ENCODE measurements at regions not wholly inside any gene's neighbourhood (a gene's known extent, or its start where the extent isn't known, plus 50 kb on each side); places are given as distances from the start of the nearest gene placed in this dataset.

GRCh38 chr3:55413236-55413635 lies 73.9 kb downstream of the WNT5A start:
- DNase-seq, result no peak

GRCh38 chr3:55412545-55412944 lies 74.6 kb downstream of the WNT5A start:
- no peak for DNase-seq

- no peak for DNase-seq
These were observed 77.3 kb downstream of the WNT5A start for GRCh38 chr3:55409806-55410205.

DNA sequence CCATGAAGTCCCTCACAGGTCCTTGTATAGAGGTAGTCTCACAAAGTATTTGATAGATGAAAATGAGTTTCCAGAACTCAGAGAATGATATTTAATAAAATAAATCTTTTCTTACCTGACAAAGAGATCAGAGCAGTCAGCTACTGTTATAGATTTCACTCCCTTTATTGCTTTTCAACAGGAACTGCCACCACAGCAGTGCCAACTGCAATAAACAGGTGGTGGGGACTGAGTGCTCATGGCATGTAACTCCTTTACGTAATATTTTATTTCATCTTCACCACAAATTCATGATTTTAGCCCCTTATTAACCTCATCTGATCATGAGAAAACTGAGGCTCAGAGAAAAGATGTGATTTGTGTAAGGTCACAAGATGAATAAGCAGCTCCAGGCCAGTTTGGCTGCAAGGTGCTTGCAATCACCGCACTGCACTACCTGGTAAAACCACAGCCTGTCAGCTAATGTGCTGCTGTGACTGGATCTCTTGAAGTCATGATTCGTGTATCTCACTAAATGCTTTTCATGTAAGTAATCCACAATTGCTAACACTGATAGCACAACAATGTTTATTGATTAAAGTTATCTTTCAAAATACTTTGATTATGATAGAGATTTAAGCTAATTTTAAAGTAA lies 78.8 kb downstream of the WNT5A start:
- DNase-seq, result no peak

GRCh38 chr3:55407426-55407820 lies 79.7 kb downstream of the WNT5A start:
- no peak for DNase-seq

GRCh38 chr3:55406696-55407425 lies 80.2 kb downstream of the WNT5A start:
- DNase-seq, result no peak

DNA sequence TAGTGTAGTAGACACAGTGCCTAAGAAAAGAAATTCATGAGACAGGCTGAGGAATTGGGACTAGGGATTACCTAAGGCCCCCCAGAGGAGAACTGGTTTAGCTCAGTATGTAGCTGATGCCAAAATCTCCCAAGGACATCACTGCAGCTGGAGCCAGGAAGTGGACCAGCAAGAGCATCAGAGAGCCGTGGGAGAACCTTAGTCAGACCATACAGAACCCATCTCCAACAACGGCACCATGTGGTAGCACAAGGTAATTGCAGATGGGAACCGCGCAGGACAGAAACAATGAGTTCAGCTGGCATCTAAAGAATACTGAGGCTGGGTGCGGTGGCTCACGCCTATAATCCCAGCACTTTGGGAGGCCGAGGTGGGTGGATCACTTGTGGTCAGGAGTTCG lies 81.7 kb downstream of the WNT5A start:
- DNase-seq, result no peak

DNA sequence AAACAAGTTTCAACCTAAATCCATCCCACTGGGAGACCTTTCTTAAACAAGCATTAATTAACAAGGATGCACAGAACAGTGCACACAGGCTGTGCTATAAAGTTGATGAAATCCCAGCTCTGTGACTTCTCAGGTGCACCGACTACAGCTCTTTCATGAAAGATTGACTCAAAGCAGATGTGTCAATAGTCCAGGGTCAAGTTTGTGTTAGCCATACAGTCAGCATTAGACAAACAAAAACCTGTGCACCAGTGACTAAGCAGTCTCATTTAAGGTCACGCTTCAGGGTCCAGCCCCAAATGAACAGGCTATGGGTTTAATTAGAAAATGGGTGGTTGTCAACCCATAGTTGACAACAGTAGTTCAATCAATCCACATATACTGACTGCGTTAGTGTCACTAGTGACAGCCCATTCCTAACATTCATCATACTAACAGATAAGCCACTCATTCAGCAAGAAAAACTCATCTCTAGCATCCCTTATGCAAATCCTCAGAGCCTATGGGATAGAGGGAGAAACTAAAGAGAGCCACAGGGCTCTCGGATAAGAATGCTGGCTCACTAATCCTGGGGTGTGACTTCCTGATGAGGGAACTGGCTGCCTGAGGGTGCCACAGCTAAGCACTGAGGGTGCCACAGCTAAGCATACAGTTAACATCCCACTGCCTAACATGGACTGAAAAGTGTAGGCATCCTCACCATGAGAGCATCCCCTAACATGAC lies 84.1 kb downstream of the WNT5A start:
- DNase-seq, result no peak

DNA sequence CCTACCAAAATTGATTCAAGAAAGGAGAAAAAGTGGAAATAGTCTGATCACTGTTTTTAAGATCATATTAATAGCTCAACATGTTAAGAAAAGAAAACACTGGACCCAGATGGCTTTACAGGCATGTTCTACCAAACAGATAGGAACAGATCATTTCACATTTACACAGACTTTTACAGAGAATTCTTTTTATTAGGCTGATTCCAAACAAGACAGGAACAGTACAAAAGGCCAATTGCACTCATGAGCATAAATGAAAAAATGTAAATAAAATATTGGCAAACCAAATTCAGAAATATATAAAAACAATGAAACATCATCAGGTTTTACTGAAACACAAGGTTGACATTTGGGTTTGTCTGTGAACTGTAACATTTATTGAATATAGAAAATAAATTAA lies 106.5 kb downstream of the WNT5A start:
- DNase-seq, result no peak

- DNase-seq, result no peak
These were observed 110.3 kb downstream of the WNT5A start for GRCh38 chr3:55376753-55377347.

DNA sequence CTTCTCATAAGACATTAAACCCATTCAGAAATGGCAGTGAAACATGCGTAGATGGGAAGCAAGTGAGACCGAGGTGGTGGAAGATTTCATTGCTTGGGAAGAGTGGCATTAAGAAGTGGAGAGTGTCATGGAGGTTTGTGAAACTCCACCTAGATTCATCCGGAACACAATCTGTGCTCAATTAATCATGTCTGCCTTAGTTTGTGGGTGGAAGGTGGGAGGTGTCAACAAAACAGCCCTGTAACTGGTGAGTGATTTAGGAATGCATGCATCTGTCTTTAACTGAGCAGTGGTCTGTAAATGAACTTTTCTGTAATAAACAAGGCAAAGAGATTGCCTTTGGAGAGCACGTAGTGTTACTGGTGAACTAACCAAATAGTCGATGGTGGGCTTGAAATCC lies 113.7 kb downstream of the WNT5A start:
- DNase-seq, result no peak

DNA sequence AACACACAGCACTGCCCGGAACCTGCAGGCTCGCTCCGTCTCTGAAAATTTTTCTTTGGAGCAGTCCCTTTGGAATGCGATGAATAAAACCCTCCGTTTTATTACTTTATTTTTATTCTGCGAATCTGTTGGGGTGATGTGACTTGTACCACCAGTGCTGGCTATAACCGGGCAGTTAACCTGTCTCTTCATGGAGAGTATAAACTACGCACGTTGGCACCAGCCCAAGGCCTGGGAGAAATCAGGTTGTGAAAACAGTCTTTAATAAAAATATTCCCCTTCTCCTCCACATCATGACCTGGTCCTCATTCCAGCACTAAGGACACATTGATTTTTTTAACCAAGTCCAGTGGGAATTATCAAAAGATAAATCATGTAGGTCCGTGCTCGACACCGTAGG lies 116.8 kb downstream of the WNT5A start:
- DNase-seq, result no peak

- DNase-seq, result no peak
These were observed 117.8 kb downstream of the WNT5A start for GRCh38 chr3:55369141-55369847.

DNA sequence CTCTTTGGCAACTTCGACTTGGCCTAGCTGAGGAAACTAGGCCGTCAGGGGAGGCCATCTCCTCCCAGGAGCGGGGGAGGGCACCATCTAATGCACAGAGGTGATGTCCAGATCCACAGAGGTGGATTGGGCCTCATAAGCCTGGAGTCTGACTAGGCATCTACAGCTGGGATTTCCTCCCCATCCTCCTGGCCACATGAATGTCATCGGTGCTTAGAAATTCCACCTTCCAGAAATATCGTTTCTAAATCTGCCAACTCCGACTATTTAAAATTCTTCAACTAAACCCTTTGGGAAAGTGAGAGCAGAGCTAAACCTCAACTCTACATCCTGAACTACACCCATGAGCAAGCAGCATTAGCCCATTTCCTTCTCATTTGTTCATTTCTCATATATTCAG lies 118.7 kb downstream of the WNT5A start:
- no peak for DNase-seq

GRCh38 chr3:55367384-55367783 lies 119.7 kb downstream of the WNT5A start:
- DNase-seq, result no peak

DNA sequence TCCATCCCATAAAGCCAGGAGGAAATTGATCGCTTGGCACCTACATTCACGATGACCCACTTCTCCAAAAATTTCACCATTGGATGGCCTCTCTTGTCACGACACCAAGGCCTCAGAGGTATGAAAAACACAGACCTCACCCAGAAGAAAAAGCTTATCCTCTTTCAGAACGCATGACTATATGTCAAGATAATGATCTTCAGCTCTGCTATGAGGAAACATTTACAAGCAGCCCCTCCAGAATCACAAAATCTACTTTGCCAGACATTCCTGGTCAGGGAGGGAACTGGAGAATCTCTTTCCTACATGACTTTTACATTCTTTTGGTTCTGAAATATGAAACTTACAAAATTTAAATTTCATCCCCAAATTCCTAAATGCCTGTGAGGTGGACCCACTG lies 122.7 kb downstream of the WNT5A start:
- DNase-seq, result no peak

GRCh38 chr3:55362210-55362960 lies 124.7 kb downstream of the WNT5A start:
- no peak for DNase-seq

DNA sequence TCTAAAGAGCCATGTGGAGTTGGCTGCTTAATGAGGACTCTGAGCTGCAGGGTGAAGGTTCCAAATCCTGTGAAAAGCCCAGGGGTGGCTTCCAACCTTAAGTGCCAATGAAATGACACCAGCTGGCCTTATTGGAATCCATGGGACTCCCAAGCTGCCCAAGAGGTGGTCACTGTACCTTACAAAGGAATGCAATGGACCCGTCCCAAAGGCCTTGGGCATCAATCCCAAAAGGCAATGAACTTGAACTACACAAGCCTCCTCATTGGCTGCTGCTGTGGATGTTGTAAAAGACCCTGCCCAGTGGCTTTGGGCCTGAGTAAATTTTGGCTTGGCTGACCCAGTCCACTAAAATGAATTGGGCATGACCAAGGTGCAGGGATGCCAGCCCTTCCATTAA lies 129.3 kb downstream of the WNT5A start:
- no peak for DNase-seq

DNA sequence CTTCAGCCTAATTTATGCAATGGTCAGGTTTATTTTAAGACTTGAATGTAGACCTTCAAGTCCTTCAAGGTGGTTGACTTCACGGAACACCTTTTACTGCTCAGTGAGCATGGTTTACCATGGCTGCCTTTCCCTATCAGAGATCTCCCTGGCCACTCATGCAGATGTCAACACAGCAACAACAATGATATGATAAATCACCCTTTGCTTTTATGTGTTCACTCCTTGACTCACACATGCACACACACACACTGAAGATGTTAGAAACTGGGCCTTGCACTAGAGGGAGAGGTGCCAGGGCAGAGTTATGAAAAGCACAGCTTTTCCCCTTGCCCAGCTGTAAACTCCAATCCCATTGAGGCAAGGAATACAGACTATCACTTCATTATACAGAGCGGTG lies 134.4 kb downstream of the WNT5A start:
- no peak for DNase-seq

GRCh38 chr3:55349851-55350250 lies 137.3 kb downstream of the WNT5A start:
- no peak for DNase-seq

DNA sequence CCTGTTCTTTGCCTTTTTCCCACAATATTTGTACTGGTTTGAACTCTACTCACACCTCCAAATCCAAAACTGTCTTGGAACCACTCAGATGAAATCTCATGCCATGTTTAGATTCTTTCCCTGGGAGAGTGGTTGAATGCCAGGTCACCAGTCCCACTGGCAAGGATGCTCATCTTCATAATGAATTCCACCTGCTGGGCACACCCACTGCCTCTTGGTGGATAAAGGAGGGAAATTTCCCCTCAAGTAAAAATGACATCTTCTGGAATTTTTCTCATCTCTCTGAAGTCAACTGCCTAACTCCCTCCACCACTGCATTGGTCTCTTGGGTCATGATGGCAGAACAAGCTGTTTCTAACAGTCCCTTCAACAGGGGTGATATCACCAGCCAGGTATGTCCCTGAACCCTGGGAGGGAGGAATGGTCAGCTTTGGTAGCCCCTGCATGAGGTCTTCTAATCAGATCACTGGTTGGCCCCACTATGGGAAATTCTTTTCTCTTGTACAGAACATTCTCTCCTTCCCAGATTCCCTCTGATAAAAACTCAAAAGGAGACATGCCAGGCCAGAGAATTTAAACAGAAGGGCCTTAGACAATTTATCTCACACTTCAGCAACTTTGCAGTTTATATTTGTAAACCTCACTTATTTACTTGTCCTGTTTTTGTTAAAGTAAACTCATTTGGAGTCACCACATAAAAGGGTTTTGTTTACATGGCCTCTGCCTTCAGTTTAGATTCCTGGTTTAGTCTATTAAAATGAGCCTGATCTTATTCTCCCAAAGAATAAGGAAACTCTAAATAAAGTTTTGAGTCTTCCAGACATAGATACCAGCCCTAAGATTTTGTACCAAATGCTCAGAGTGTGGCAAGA lies 143.4 kb downstream of the WNT5A start:
- no peak for DNase-seq
